GM12891 (cell line): ENCODE measurements at regions not wholly inside any gene's neighbourhood (a gene's known extent, or its start where the extent isn't known, plus 50 kb on each side); places are given as distances from the start of the nearest gene placed in this dataset.

Experiments
- POLR2A ChIP-seq: IDR thresholded peaks from 2 replicates; pipeline ENCODE4 v1.6.1; 2011; ENCODE audit warnings: low read depth, low read length, control low read depth
- POLR2AphosphoS5 ChIP-seq: IDR thresholded peaks from 2 replicates; pipeline ENCODE4 v1.6.1; 2011; ENCODE audit warnings: low read depth, low read length, control low read depth
- POU2F2 ChIP-seq: IDR thresholded peaks from 2 replicates; pipeline ENCODE4 v1.6.1; 2011; ENCODE audit warnings: low read depth, mild to moderate bottlenecking, control low read depth, low read length, moderate library complexity
- TAF1 ChIP-seq: IDR thresholded peaks from 2 replicates; pipeline ENCODE4 v1.6.1; 2011; ENCODE audit warnings: low read depth, low read length, control low read depth

- TF ChIP-seq POLR2A (no peak), POU2F2 (no peak), POLR2AphosphoS5 (no peak), TAF1 (no peak)
These were observed 402.3 kb upstream of the SMARCA2 start for GRCh38 chr9:1612886-1613285.
